Pancreas (tissue), 10 donors: ENCODE measurements at regions not wholly inside any gene's neighbourhood (a gene's known extent, or its start where the extent isn't known, plus 50 kb on each side); places are given as distances from the start of the nearest gene placed in this dataset.
A peak's percentile ranks its signal among the peaks of the same experiment; 100 is the strongest.

Experiments
- ATAC-seq, 4 donors: fragments of 200-7000 bp; cut with Tn5 transposase; one replicate each; pipeline versions ENCODE4 v1.8.0 to v1.9.1; 2020; ENCODE audit warnings: mild to moderate bottlenecking in 4 of 4, moderate library complexity in 4 of 4
- DNase-seq, 6 donors: peaks; one replicate each; pipeline ENCODE4 v3.0.0-alpha.2; 2020
- FAIRE-seq: peaks from 2 replicates; lab custom pipeline; 2012; peaks lifted over from hg19 to GRCh38; lab: Jason Lieb, UNC
- H3K27ac ChIP-seq, 4 donors: fragments of 200-600 bp; sonication (generic); 1 replicate in 3 of 4; 2 replicates in 1 of 4; pipeline versions ENCODE4 v1.5.0 to v1.8.0; 2020
- H3K27me3 ChIP-seq, 4 donors: fragments of 200-600 bp; one replicate each; pipeline ENCODE4 v1.8.0; 2021
- H3K36me3 ChIP-seq, 3 donors: fragments of 200-600 bp; sonication (generic) in 1 of 3; one replicate each; pipeline versions ENCODE4 v1.5.0 to v1.8.0; 2020 to 2021
- H3K4me1 ChIP-seq, 3 donors: fragments of 200-600 bp; one replicate each; pipeline ENCODE4 v1.8.0; 2021
- H3K4me3 ChIP-seq, 4 donors: fragments of 200-600 bp; sonication (generic) in 2 of 4; one replicate each; pipeline versions ENCODE4 v1.5.0 to v1.8.0; 2020 to 2021
- H3K9me3 ChIP-seq, 4 donors: fragments of 200-600 bp; one replicate each; pipeline ENCODE4 v1.8.0; 2021
- WGBS, 2 donors: extraction: QIAGEN DNeasy Blood & Tissue Kit; methylation state at CpG; one replicate each; pipeline ENCODE4 v1.1.7; 2013; 5-methylcytosine and 5-hydroxymethylcytosine counted together
- intact Hi-C, 3 donors: fragments of 100-400 bp; cut with DNase I; formaldehyde crosslinking; loops; one replicate each; pipeline versions ENCODE4 v1.11.1 to v1.14.2; 2022
- TF ChIP-seq, protein P1 (sequence below), 4 donors: fragments of 200-600 bp; sonication (generic) in 3 of 4; IDR thresholded peaks; one replicate each; pipeline versions ENCODE4 v1.5.0 to v1.8.0; 2021; ENCODE audit warnings: antibody characterized with exemption in 4 of 4
- donor health status: healthy with polysubstance abuse.
- donor health status: DM: no; HTN: no; CAD: no; lungs with moderate emphysema.
- donor health status: DM: no; HTN: no; CAD: no.
- donor health status: control.
- donor health status: control.
- donor health status: Bipolar disorder and iron deficiency.
- donor health status: DM: yes; HTN: yes; CAD: no.
- donor health status: DM: no; HTN: no; CAD: no.
- donor health status: DM: no; HTN: no; CAD: no.
- donor health status: DM: yes; HTN: yes; CAD: no.

DNA sequence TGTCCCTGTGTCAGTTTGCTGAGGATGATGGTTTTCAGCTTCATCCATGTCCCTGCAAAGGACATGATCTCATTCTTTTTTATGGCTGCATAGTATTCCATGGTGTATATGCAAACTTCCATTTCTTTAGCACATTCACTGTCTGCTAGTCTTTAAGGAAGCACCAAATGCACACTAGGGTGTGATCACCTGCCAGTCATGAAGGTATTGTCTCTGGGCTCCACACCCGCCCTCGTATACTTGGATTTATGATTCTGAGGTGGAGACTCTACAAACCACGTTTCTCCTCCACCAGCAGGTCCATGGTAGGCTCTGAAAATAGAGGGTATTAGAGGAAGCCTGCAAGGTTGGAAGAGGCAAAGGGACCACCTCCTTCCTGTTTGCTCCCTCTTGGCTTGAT is 75.9 kb upstream of the MAML3 start:
- no peak for FAIRE-seq
- Histone ChIP-seq H3K27ac (no peak overlapping the region), H3K4me3 (no peak overlapping the region), H3K9me3 (no peaks in the 10 kb centered on the region), H3K4me1 (no peaks in the 10 kb centered on the region), H3K36me3 (no peaks in the 10 kb centered on the region), H3K27me3 (no peaks in the 10 kb centered on the region)
- DNase-seq = no peak
- 94 to 97% methylated on average over 3 of the region's 3 CpGs for WGBS, 2 donors
- intact Hi-C loops = loop anchor here in 1 of 3 donors (10.0 kb wide), 1 partner anchor 65 kb away; no protein-coding TSS in a partner anchor
- TF ChIP-seq, protein P1, sequence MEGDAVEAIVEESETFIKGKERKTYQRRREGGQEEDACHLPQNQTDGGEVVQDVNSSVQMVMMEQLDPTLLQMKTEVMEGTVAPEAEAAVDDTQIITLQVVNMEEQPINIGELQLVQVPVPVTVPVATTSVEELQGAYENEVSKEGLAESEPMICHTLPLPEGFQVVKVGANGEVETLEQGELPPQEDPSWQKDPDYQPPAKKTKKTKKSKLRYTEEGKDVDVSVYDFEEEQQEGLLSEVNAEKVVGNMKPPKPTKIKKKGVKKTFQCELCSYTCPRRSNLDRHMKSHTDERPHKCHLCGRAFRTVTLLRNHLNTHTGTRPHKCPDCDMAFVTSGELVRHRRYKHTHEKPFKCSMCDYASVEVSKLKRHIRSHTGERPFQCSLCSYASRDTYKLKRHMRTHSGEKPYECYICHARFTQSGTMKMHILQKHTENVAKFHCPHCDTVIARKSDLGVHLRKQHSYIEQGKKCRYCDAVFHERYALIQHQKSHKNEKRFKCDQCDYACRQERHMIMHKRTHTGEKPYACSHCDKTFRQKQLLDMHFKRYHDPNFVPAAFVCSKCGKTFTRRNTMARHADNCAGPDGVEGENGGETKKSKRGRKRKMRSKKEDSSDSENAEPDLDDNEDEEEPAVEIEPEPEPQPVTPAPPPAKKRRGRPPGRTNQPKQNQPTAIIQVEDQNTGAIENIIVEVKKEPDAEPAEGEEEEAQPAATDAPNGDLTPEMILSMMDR (IDR thresholded peaks at IDR 0.05) = no peak
- no peak for ATAC-seq

DNA sequence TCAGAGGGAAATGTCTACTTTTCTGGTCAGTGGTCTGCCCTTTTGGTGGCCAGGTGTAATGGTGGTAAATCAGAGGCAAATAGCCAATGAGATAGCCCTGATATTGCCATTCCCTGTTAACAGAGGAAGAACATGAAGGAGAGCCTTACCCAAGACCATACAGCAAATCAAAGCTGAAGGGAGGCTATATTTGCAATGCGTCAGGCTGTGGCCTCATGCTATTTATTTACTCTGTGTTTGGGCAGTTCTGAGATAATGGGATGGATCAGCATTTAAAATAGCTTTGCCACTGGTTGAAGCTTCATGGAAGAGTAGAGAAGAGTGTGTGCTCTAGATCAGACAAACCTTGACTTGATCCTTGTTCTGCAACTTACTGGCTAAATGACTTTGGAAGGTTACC is 73.3 kb upstream of the MAML3 start:
- Histone ChIP-seq H3K27me3 (no peaks in the 10 kb centered on the region), H3K4me1 (no peaks in the 10 kb centered on the region), H3K36me3 (no peaks in the 10 kb centered on the region), H3K27ac (no peak overlapping the region), H3K9me3 (no peaks in the 10 kb centered on the region), H3K4me3 (no peak overlapping the region)
- ATAC-seq = peak in 1 of 4 donors; percentile 16
- TF ChIP-seq, protein P1 (IDR thresholded peaks at IDR 0.05) = no peak
- intact Hi-C loops = no loop called here
- WGBS, 2 donors = 80 to 85% methylated on average over 1 of the region's 1 CpG
- no peak for DNase-seq
- no peak for FAIRE-seq

DNA sequence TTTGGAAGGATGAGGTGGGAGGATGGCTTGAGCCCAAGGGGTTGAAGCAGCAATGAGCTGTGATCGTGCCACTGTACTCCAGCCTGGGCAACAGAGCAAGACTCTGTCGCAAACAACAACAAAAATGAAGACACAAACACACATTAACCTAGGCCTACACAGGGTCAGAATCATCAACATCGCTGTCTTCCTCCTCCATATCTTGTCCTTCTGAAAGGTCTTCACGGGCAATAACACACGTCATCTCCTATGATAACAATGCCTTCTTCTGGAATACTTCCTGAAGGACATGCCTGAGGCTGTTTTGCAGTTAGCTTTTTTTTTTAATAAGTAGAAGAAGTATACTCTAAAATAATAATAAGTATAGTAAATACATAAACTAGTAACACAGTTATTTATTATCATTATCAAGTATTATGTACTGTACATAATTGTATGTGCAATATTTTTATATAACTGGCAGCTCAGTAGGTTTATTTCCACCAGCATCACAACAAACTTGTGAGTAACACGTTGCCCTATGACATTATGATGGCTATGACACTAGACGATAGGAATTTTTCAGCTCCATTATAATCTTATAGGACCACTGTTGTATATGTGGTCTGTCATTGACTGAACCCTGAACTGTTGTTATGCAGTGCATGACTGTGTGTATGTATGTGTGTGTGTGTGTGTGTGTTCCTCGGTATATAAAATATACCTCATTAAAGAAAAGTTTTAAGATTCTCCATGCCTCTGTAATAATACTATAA is 69.2 kb upstream of the MAML3 start:
- ATAC-seq = no peak
- no peak for FAIRE-seq
- H3K27ac ChIP-seq = no peak overlapping the region
- DNase-seq = no peak
- no peaks in the 10 kb centered on the region for H3K4me1 ChIP-seq
- no peaks in the 10 kb centered on the region for H3K9me3 ChIP-seq
- TF ChIP-seq, protein P1 (IDR thresholded peaks at IDR 0.05) = no peak
- H3K36me3 ChIP-seq = no peaks in the 10 kb centered on the region
- 83 to 84% methylated on average over 8 of the region's 8 CpGs for WGBS, 2 donors
- intact Hi-C loops = no loop called here
- no peak overlapping the region for H3K4me3 ChIP-seq
- H3K27me3 ChIP-seq = no peaks in the 10 kb centered on the region

DNA sequence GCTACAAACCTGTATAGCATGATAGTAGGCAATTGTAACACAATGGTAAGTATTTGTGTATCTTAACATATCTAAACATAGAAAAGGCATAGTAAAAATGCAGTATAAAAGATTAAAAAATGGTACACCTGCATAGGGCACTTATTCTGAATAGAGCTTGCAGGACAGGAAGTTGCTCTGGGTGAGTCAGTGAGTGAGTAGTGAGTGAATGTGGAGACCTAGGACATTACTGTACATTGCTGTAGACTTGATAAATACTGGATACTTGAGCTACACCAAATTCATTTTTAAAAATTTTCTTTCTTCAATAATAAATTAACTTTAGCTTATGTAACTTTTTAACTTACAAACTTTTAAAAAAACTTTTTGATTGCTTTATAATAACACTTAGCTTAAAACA is 68.2 kb upstream of the MAML3 start:
- DNase-seq = no peak
- ATAC-seq = no peak
- no peak overlapping the region for H3K4me3 ChIP-seq
- intact Hi-C loops = no loop called here
- H3K9me3 ChIP-seq = no peaks in the 10 kb centered on the region
- H3K36me3 ChIP-seq = no peaks in the 10 kb centered on the region
- no peaks in the 10 kb centered on the region for H3K27me3 ChIP-seq
- TF ChIP-seq, protein P1 (IDR thresholded peaks at IDR 0.05) = no peak
- no peak for FAIRE-seq
- no peak overlapping the region for H3K27ac ChIP-seq
- no peaks in the 10 kb centered on the region for H3K4me1 ChIP-seq

DNA sequence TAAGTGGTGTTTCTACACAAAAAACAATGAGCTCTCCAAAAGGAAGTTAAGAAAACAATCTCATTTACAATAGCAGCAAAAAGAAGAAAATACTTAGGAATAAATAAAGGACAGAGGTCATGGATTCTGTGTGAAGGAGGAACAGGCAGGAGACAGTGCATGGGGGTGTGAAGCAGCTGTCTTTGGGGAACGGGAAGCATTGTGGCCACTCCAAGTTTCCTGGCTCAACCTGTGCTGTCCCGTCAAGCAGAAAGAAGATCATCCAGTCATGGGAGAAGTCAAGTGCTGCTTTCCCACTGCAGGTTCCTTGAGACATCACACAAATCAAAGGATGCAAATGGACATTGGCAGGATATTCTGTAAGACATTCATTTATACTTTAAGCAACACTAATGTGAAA is 66.1 kb upstream of the MAML3 start:
- H3K4me3 ChIP-seq = no peak overlapping the region
- no peaks in the 10 kb centered on the region for H3K9me3 ChIP-seq
- ATAC-seq = no peak
- no peaks in the 10 kb centered on the region for H3K27me3 ChIP-seq
- H3K4me1 ChIP-seq = no peaks in the 10 kb centered on the region
- no peak overlapping the region for H3K27ac ChIP-seq
- no peak for DNase-seq
- 75 to 77% methylated on average over 2 of the region's 2 CpGs for WGBS, 2 donors
- H3K36me3 ChIP-seq = no peaks in the 10 kb centered on the region
- intact Hi-C loops = no loop called here
- TF ChIP-seq, protein P1 (IDR thresholded peaks at IDR 0.05) = no peak
- FAIRE-seq = no peak
